Breast epithelium (tissue), 4 donors: ENCODE measurements at regions not wholly inside any gene's neighbourhood (a gene's known extent, or its start where the extent isn't known, plus 50 kb on each side); places are given as distances from the start of the nearest gene placed in this dataset.

Experiments
- DNase-seq, 2 donors: peaks; one replicate each; pipeline ENCODE4 v3.0.0-alpha.2; 2019; ENCODE audit warnings: low spot score in 2 of 2
- H3K27ac ChIP-seq, 2 donors: fragments of 200-600 bp; sonication (generic) in 1 of 2; one replicate each; pipeline ENCODE4 v1.5.1; 2016 to 2019; ENCODE audit warnings: mild to moderate bottlenecking in 1 of 2
- H3K27me3 ChIP-seq, 2 donors: fragments of 200-600 bp; sonication (generic) in 1 of 2; one replicate each; pipeline versions ENCODE4 v1.5.1 to v1.6.0; 2017 to 2019; ENCODE audit warnings: control low read depth in 1 of 2, mild to moderate bottlenecking in 1 of 2
- H3K36me3 ChIP-seq: fragments of 200-600 bp; one replicate; pipeline ENCODE4 v1.5.1; 2019
- H3K4me1 ChIP-seq, 2 donors: fragments of 200-600 bp; sonication (generic); one replicate each; pipeline ENCODE4 v1.5.1; 2016 to 2019; ENCODE audit warnings: control low read depth in 1 of 2
- H3K4me3 ChIP-seq, 3 donors: fragments of 200-600 bp; sonication (generic); 1 replicate in 2 of 3; 2 replicates in 1 of 3; pipeline ENCODE4 v1.5.1; 2016 to 2019; ENCODE audit warnings: mild to moderate bottlenecking in 3 of 3, moderate library complexity in 2 of 3
- H3K9me3 ChIP-seq, 2 donors: fragments of 200-600 bp; sonication (generic) in 1 of 2; one replicate each; pipeline ENCODE4 v1.5.1; 2016 to 2019; ENCODE audit warnings: control low read depth in 1 of 2
- POLR2A ChIP-seq: fragments of 450-650 bp; IDR thresholded peaks from one replicate; pipeline ENCODE4 v1.6.1; 2016; ENCODE audit warnings: antibody characterized with exemption, mild to moderate bottlenecking, moderate library complexity
- POLR2AphosphoS5 ChIP-seq, 3 donors: sonication (generic); formaldehyde crosslinking; IDR thresholded peaks; one replicate each; pipeline ENCODE4 v1.6.1; 2017; ENCODE audit warnings: antibody characterized with exemption in 3 of 3
- intact Hi-C: fragments of 100-400 bp; cut with DNase I; formaldehyde crosslinking; loops from one replicate; pipeline ENCODE4 v1.15.1; 2023; ENCODE audit warnings: low total_unique reads
- TF ChIP-seq, protein P1 (sequence below), 3 donors: fragments of 450-650 bp; IDR thresholded peaks; one replicate each; pipeline ENCODE4 v1.5.1; 2016 to 2017; ENCODE audit warnings: antibody characterized with exemption in 3 of 3, mild to moderate bottlenecking in 3 of 3, moderate library complexity in 3 of 3

DNA sequence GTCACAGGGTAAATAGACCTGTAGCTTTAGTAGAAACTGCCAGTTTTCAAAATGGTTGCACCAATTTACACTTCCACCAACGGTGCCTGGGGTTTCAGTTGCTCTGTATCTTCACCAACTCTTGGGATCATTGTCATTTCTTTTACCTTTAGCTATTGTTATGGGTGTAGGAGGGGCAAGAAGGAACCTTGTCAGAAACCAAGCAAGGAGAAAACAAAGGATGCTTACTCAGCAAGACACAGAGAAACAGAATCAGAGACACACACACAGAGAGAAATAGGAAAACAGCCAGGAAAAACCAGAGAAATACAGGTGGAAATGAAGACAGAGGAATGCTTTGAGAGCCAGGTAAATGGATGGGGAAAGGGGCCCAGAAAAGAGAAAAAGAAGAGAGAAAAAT is 367.6 kb downstream of the MIAT start:
- Histone ChIP-seq H3K9me3 (no peaks in the 10 kb centered on the region), H3K36me3 (no peaks in the 10 kb centered on the region), H3K4me3 (no peak overlapping the region), H3K27me3 (peaks cover 0 to 5% of the 10 kb centered on the region in 2 donors), H3K27ac (no peak overlapping the region), H3K4me1 (no peaks in the 10 kb centered on the region)
- intact Hi-C loops: no loop called here
- TF ChIP-seq POLR2A: no peak
- TF ChIP-seq POLR2AphosphoS5 (IDR thresholded peaks at IDR 0.05): no peak
- TF ChIP-seq, protein P1, sequence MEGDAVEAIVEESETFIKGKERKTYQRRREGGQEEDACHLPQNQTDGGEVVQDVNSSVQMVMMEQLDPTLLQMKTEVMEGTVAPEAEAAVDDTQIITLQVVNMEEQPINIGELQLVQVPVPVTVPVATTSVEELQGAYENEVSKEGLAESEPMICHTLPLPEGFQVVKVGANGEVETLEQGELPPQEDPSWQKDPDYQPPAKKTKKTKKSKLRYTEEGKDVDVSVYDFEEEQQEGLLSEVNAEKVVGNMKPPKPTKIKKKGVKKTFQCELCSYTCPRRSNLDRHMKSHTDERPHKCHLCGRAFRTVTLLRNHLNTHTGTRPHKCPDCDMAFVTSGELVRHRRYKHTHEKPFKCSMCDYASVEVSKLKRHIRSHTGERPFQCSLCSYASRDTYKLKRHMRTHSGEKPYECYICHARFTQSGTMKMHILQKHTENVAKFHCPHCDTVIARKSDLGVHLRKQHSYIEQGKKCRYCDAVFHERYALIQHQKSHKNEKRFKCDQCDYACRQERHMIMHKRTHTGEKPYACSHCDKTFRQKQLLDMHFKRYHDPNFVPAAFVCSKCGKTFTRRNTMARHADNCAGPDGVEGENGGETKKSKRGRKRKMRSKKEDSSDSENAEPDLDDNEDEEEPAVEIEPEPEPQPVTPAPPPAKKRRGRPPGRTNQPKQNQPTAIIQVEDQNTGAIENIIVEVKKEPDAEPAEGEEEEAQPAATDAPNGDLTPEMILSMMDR (IDR thresholded peaks at IDR 0.05): no peak
- no peak for DNase-seq

DNA sequence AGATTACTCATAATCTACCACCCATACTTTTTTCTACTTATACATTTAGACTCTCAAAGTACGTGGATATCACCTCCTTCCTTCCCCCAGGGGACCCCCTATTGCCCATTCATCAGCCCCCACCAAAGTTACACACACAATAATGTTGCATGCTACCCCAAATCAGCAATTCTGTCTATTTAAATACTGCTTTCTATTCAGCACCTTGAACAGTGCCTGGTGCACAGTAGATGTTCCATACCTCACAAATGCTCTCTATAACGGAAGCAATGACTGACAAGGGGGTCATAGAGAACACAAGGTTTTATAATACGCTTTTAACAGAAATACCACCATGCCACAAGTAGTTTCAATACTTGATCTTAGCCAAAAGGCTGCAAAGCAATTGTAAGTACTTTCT is 370.7 kb downstream of the MIAT start:
- intact Hi-C loops: no loop called here
- TF ChIP-seq POLR2AphosphoS5 (IDR thresholded peaks at IDR 0.05): no peak
- TF ChIP-seq POLR2A: no peak
- TF ChIP-seq, protein P1 (IDR thresholded peaks at IDR 0.05): no peak
- Histone ChIP-seq H3K4me3 (no peak overlapping the region), H3K36me3 (no peaks in the 10 kb centered on the region), H3K27ac (no peak overlapping the region), H3K9me3 (no peaks in the 10 kb centered on the region), H3K27me3 (peaks cover 0 to 9% of the 10 kb centered on the region in 2 donors), H3K4me1 (no peaks in the 10 kb centered on the region)
- no peak for DNase-seq

DNA sequence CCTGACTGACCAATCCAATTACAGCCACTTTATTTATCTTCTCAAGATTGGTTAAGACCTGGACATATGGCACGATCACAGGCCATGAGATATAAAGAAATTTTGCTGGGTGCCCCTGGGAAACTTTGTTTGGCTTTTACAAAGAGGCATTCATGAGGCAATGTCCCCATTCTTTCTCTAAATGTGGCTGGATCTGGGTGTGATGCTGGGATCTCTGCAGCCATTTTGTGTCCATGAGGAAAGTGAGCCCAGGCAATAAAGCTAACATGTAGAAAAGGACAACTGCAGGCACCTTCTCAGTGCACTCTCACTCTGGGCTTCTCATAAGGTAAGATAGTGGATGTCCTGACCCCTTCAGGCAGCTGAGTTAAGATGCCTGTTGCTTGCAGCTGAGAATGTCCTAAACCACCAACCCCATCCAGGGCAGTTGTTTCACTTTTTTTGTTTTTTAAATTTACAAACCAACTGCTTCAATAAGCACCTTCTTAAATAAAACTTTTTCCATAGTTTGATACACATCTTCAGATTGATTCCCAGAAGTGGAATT is 372.3 kb downstream of the MIAT start:
- Histone ChIP-seq H3K4me1 (no peaks in the 10 kb centered on the region), H3K9me3 (no peaks in the 10 kb centered on the region), H3K4me3 (no peak overlapping the region), H3K27me3 (peaks cover 0 to 9% of the 10 kb centered on the region in 2 donors), H3K27ac (no peak overlapping the region), H3K36me3 (no peaks in the 10 kb centered on the region)
- intact Hi-C loops: no loop called here
- TF ChIP-seq POLR2A (no peak), POLR2AphosphoS5 (IDR thresholded peaks at IDR 0.05) (no peak)
- TF ChIP-seq, protein P1 (IDR thresholded peaks at IDR 0.05): no peak
- DNase-seq: no peak

DNA sequence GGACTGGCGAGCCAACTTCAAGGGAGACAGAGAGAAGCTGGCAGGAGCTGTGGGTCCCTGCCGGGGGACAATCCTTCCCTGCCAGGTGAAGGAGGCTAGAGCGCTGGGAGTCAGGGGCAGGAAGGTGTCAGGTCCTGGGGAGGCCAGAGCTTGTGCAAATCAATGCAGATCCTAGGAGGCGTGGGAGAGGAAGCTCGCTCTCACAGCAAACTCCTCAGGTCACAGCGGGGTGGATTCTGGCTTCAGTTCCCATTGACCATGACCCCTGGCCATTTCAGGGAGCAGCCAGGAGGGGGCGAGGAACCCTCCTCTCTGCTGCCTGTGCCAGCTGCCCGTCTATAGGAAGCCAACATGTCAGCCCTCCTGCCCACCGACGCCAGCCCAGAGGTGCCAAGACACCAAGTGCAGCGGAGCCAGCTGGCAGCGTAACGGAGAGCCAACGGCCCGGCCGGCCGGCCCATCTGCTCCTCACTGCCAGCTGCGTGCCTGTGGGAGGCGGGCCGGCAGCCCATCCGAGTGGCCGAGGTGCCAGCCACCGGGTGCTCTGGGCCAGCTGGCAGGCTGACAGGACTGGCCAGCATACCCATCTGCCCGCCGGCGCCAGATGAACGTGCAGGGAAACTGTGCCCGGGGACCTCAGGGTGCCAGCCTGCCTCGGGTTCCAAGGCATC is 374.8 kb downstream of the MIAT start:
- H3K4me3 ChIP-seq: peak overlapping the region in 2 of 3 donors; percentile 7 to 44
- H3K9me3 ChIP-seq: no peaks in the 10 kb centered on the region
- H3K4me1 ChIP-seq: no peaks in the 10 kb centered on the region
- H3K27me3 ChIP-seq: peaks cover 0 to 9% of the 10 kb centered on the region in 2 donors
- H3K27ac ChIP-seq: no peak overlapping the region
- peak in 1 of 2 donors; percentile 36 for DNase-seq
- intact Hi-C loops: no loop called here
- TF ChIP-seq, protein P1 (IDR thresholded peaks at IDR 0.05): no peak
- TF ChIP-seq POLR2A (no peak), POLR2AphosphoS5 (IDR thresholded peaks at IDR 0.05) (no peak)
- no peaks in the 10 kb centered on the region for H3K36me3 ChIP-seq

DNA sequence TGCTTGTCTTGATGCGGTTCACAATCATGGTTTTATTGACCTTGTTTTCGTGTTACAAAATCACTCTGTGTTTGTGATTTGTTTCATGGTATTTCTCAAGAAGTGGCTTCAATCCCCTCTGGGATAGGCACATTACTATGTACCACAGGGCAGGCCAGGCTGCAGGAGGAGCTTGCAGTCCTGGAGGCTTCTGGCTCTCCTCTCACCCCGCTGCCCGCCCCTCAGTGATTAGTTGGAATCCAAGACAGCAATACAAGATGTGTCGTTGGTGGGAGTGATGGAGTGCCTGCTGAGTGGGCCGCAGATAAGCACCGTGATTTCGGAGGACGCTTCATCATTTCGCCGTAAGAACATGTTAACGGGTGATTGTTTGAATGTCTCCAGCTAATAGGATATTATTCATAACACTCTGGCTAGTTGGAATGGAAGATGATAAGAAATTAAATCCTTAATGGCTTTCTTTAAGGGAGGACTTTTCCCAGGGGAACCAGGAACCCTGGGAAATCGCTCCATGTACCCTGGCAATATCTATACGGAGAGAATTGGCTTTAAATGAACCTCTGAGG is 384.4 kb downstream of the MIAT start:
- Histone ChIP-seq H3K4me3 (no peak overlapping the region), H3K4me1 (no peaks in the 10 kb centered on the region), H3K36me3 (no peaks in the 10 kb centered on the region), H3K27me3 (peaks cover 0 to 3% of the 10 kb centered on the region in 2 donors), H3K9me3 (no peaks in the 10 kb centered on the region), H3K27ac (no peak overlapping the region)
- no peak for DNase-seq
- TF ChIP-seq, protein P1 (IDR thresholded peaks at IDR 0.05): no peak
- no peak for TF ChIP-seq POLR2AphosphoS5 (IDR thresholded peaks at IDR 0.05)
- TF ChIP-seq POLR2A: no peak
- intact Hi-C loops: no loop called here
